GM23338 (cell line): ENCODE measurements at regions not wholly inside any gene's neighbourhood (a gene's known extent, or its start where the extent isn't known, plus 50 kb on each side); places are given as distances from the start of the nearest gene placed in this dataset.

Experiments
- ATAC-seq: fragments of 200-7000 bp; cut with Tn5 transposase; 3 replicates; pipeline ENCODE4 v1.9.1; 2020
- DNase-seq: peaks from one replicate; pipeline ENCODE4 v3.0.0-alpha.2; 2015; ENCODE audit warnings: low spot score
- H2AFZ ChIP-seq: fragments of 200-600 bp; sonication (generic); 2 replicates; pipeline ENCODE4 v1.8.0; 2016; ENCODE audit warnings: antibody characterized with exemption, mild to moderate bottlenecking, moderate library complexity
- H3F3A ChIP-seq: fragments of 200-600 bp; sonication (generic); replicated peaks from 2 replicates; pipeline ENCODE4 v1.8.0; 2017; ENCODE audit warnings: antibody characterized with exemption, mixed run types, low read depth
- H3K27ac ChIP-seq: fragments of 200-600 bp; sonication (generic); 2 replicates; pipeline ENCODE4 v1.6.1; 2016; ENCODE audit warnings: low read depth
- H3K27me3 ChIP-seq: fragments of 200-600 bp; sonication (generic); 2 replicates; pipeline ENCODE4 v1.8.0; 2016; ENCODE audit warnings: mild to moderate bottlenecking, mixed run types, moderate library complexity; ENCODE audit not compliant: insufficient read depth
- H3K36me3 ChIP-seq: fragments of 200-600 bp; sonication (generic); 2 replicates; pipeline ENCODE4 v1.8.0; 2016; ENCODE audit warnings: mild to moderate bottlenecking; ENCODE audit not compliant: insufficient read depth
- H3K4me1 ChIP-seq: fragments of 200-600 bp; sonication (generic); 2 replicates; pipeline ENCODE4 v1.8.0; 2016; ENCODE audit warnings: mild to moderate bottlenecking, moderate library complexity; ENCODE audit not compliant: insufficient read depth
- H3K4me2 ChIP-seq: fragments of 200-600 bp; sonication (generic); 2 replicates; pipeline ENCODE4 v1.7.1; 2017; ENCODE audit warnings: mixed run types
- H3K4me3 ChIP-seq: fragments of 200-600 bp; sonication (generic); 2 replicates; pipeline ENCODE4 v1.6.1; 2016; ENCODE audit warnings: mixed run types
- H3K79me2 ChIP-seq: fragments of 200-600 bp; sonication (generic); replicated peaks from 2 replicates; pipeline ENCODE4 v1.8.0; 2017; ENCODE audit warnings: mild to moderate bottlenecking; ENCODE audit not compliant: insufficient read depth
- H3K9me2 ChIP-seq: fragments of 200-600 bp; sonication (generic); 2 replicates; pipeline ENCODE4 v1.8.0; 2017; ENCODE audit not compliant: insufficient read depth
- H4K20me1 ChIP-seq: fragments of 200-600 bp; sonication (generic); replicated peaks from 2 replicates; pipeline ENCODE4 v1.8.0; 2017; ENCODE audit warnings: mild to moderate bottlenecking; ENCODE audit not compliant: insufficient read depth
- H3K27ac Mint-ChIP-seq: 2 replicates; pipeline ENCODE4 v1.8.0; 2020; ENCODE audit warnings: inconsistent platforms, mild to moderate bottlenecking, moderate library complexity, mixed read lengths
- H3K27me3 Mint-ChIP-seq: 3 replicates; pipeline ENCODE4 v1.8.0; 2022; ENCODE audit warnings: low read depth, mild to moderate bottlenecking, moderate library complexity, mixed read lengths, inconsistent platforms; ENCODE audit not compliant: insufficient read depth, poor library complexity
- H3K36me3 Mint-ChIP-seq: 3 replicates; pipeline ENCODE4 v1.8.0; 2021; ENCODE audit warnings: low read depth, mild to moderate bottlenecking, inconsistent platforms, moderate library complexity, mixed read lengths
- H3K4me1 Mint-ChIP-seq: 3 replicates; pipeline ENCODE4 v1.8.0; 2020; ENCODE audit warnings: mild to moderate bottlenecking, inconsistent platforms, mixed read lengths
- H3K4me3 Mint-ChIP-seq: 3 replicates; pipeline ENCODE4 v1.8.0; 2021; ENCODE audit warnings: moderate library complexity, mild to moderate bottlenecking, inconsistent platforms, mixed read lengths
- H3K9me3 Mint-ChIP-seq: 3 replicates; pipeline ENCODE4 v1.8.0; 2020; ENCODE audit warnings: moderate library complexity, mild to moderate bottlenecking, inconsistent platforms, mixed read lengths
- JUNB ChIP-seq: IDR thresholded peaks from one replicate; pipeline ENCODE4 v1.6.1; 2016; ENCODE audit warnings: antibody characterized with exemption; ENCODE audit not compliant: unreplicated experiment
- NANOG ChIP-seq: IDR thresholded peaks from 2 replicates; pipeline ENCODE4 v1.6.1; 2016; ENCODE audit warnings: antibody characterized with exemption, borderline replicate concordance
- POLR2AphosphoS5 ChIP-seq: IDR thresholded peaks from 2 replicates; pipeline ENCODE4 v1.6.1; 2016; ENCODE audit warnings: antibody characterized with exemption, low read depth
- ZNF114 ChIP-seq: fragments of 250-450 bp; sonication (Bioruptor Pico); IDR thresholded peaks from 2 replicates; pipeline ENCODE4 v1.5.0; 2020; ENCODE audit warnings: mild to moderate bottlenecking, moderate library complexity
- TF ChIP-seq, protein P1 (sequence below): IDR thresholded peaks from one replicate; pipeline ENCODE4 v1.6.1; 2018; ENCODE audit warnings: antibody characterized with exemption; ENCODE audit not compliant: unreplicated experiment
- TF ChIP-seq, protein P2 (sequence below): fragments of 250-450 bp; sonication (Bioruptor Pico); IDR thresholded peaks from 2 replicates; pipeline ENCODE4 v1.5.0; 2020; ENCODE audit warnings: mild to moderate bottlenecking, moderate library complexity
- TF ChIP-seq, protein P3 (sequence below), 2 experiments: fragments of 200-600 bp in 1 of 2; sonication (generic) in 1 of 2; conservative IDR thresholded peaks; 2 replicates each; pipeline versions ENCODE4 v1.5.1 to v1.6.1; 2016 to 2017; ENCODE audit warnings: antibody characterized with exemption in 2 of 2, low read depth in 2 of 2, mild to moderate bottlenecking in 2 of 2, moderate library complexity in 1 of 2

GRCh38 chr5:173730632-173731298, 114.3 kb upstream of the BOD1 start (continued):
- TF ChIP-seq, protein P1, sequence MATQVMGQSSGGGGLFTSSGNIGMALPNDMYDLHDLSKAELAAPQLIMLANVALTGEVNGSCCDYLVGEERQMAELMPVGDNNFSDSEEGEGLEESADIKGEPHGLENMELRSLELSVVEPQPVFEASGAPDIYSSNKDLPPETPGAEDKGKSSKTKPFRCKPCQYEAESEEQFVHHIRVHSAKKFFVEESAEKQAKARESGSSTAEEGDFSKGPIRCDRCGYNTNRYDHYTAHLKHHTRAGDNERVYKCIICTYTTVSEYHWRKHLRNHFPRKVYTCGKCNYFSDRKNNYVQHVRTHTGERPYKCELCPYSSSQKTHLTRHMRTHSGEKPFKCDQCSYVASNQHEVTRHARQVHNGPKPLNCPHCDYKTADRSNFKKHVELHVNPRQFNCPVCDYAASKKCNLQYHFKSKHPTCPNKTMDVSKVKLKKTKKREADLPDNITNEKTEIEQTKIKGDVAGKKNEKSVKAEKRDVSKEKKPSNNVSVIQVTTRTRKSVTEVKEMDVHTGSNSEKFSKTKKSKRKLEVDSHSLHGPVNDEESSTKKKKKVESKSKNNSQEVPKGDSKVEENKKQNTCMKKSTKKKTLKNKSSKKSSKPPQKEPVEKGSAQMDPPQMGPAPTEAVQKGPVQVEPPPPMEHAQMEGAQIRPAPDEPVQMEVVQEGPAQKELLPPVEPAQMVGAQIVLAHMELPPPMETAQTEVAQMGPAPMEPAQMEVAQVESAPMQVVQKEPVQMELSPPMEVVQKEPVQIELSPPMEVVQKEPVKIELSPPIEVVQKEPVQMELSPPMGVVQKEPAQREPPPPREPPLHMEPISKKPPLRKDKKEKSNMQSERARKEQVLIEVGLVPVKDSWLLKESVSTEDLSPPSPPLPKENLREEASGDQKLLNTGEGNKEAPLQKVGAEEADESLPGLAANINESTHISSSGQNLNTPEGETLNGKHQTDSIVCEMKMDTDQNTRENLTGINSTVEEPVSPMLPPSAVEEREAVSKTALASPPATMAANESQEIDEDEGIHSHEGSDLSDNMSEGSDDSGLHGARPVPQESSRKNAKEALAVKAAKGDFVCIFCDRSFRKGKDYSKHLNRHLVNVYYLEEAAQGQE: no peak
- no peak for TF ChIP-seq NANOG
- TF ChIP-seq, protein P2, sequence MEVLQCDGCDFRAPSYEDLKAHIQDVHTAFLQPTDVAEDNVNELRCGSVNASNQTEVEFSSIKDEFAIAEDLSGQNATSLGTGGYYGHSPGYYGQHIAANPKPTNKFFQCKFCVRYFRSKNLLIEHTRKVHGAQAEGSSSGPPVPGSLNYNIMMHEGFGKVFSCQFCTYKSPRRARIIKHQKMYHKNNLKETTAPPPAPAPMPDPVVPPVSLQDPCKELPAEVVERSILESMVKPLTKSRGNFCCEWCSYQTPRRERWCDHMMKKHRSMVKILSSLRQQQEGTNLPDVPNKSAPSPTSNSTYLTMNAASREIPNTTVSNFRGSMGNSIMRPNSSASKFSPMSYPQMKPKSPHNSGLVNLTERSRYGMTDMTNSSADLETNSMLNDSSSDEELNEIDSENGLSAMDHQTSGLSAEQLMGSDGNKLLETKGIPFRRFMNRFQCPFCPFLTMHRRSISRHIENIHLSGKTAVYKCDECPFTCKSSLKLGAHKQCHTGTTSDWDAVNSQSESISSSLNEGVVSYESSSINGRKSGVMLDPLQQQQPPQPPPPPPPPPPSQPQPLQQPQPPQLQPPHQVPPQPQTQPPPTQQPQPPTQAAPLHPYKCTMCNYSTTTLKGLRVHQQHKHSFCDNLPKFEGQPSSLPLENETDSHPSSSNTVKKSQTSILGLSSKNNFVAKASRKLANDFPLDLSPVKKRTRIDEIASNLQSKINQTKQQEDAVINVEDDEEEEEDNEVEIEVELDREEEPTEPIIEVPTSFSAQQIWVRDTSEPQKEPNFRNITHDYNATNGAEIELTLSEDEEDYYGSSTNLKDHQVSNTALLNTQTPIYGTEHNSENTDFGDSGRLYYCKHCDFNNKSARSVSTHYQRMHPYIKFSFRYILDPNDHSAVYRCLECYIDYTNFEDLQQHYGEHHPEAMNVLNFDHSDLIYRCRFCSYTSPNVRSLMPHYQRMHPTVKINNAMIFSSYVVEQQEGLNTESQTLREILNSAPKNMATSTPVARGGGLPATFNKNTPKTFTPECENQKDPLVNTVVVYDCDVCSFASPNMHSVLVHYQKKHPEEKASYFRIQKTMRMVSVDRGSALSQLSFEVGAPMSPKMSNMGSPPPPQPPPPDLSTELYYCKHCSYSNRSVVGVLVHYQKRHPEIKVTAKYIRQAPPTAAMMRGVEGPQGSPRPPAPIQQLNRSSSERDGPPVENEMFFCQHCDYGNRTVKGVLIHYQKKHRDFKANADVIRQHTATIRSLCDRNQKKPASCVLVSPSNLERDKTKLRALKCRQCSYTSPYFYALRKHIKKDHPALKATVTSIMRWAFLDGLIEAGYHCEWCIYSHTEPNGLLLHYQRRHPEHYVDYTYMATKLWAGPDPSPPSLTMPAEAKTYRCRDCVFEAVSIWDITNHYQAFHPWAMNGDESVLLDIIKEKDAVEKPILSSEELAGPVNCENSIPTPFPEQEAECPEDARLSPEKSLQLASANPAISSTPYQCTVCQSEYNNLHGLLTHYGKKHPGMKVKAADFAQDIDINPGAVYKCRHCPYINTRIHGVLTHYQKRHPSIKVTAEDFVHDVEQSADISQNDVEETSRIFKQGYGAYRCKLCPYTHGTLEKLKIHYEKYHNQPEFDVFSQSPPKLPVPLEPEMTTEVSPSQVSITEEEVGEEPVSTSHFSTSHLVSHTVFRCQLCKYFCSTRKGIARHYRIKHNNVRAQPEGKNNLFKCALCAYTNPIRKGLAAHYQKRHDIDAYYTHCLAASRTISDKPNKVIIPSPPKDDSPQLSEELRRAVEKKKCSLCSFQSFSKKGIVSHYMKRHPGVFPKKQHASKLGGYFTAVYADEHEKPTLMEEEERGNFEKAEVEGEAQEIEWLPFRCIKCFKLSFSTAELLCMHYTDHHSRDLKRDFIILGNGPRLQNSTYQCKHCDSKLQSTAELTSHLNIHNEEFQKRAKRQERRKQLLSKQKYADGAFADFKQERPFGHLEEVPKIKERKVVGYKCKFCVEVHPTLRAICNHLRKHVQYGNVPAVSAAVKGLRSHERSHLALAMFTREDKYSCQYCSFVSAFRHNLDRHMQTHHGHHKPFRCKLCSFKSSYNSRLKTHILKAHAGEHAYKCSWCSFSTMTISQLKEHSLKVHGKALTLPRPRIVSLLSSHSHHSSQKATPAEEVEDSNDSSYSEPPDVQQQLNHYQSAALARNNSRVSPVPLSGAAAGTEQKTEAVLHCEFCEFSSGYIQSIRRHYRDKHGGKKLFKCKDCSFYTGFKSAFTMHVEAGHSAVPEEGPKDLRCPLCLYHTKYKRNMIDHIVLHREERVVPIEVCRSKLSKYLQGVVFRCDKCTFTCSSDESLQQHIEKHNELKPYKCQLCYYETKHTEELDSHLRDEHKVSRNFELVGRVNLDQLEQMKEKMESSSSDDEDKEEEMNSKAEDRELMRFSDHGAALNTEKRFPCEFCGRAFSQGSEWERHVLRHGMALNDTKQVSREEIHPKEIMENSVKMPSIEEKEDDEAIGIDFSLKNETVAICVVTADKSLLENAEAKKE (CRISPR knock-in tag): no peak
- no peak for TF ChIP-seq POLR2AphosphoS5

GRCh38 chr5:173733021-173733420, 116.6 kb upstream of the BOD1 start:
- no peak for DNase-seq
- no peaks in the 10 kb centered on the region for H3K36me3 ChIP-seq
- no peak overlapping the region for H2AFZ ChIP-seq
- H3K27ac ChIP-seq: no peak overlapping the region
- H3K4me1 ChIP-seq: peaks cover 5% of the 10 kb centered on the region; the same call in 1 of the 2 replicates
- Mint-ChIP-seq H3K27me3 (peaks cover 15% of the 10 kb centered on the region), H3K4me3 (no peak overlapping the region), H3K36me3 (peaks cover 2% of the 10 kb centered on the region; the same call in 1 of the 3 replicates), H3K4me1 (peaks cover 33% of the 10 kb centered on the region), H3K27ac (no peak overlapping the region), H3K9me3 (no peaks in the 10 kb centered on the region; the same call in 2 of the 3 replicates)
- no peaks in the 10 kb centered on the region for H3K79me2 ChIP-seq
- no peak for ATAC-seq
- H4K20me1 ChIP-seq: no peaks in the 10 kb centered on the region
- no peak for TF ChIP-seq JUNB
- no peak for TF ChIP-seq POLR2AphosphoS5
- no peak for TF ChIP-seq ZNF114 (CRISPR knock-in tag)
- TF ChIP-seq, protein P3, sequence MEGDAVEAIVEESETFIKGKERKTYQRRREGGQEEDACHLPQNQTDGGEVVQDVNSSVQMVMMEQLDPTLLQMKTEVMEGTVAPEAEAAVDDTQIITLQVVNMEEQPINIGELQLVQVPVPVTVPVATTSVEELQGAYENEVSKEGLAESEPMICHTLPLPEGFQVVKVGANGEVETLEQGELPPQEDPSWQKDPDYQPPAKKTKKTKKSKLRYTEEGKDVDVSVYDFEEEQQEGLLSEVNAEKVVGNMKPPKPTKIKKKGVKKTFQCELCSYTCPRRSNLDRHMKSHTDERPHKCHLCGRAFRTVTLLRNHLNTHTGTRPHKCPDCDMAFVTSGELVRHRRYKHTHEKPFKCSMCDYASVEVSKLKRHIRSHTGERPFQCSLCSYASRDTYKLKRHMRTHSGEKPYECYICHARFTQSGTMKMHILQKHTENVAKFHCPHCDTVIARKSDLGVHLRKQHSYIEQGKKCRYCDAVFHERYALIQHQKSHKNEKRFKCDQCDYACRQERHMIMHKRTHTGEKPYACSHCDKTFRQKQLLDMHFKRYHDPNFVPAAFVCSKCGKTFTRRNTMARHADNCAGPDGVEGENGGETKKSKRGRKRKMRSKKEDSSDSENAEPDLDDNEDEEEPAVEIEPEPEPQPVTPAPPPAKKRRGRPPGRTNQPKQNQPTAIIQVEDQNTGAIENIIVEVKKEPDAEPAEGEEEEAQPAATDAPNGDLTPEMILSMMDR (conservative IDR thresholded peaks at IDR 0.05; ENCODE audit: low read depth in 2 of 2): no peak
- H3K4me2 ChIP-seq: no peak overlapping the region
- H3F3A ChIP-seq: no peaks in the 10 kb centered on the region
- no peak overlapping the region for H3K4me3 ChIP-seq
- no peaks in the 10 kb centered on the region for H3K9me2 ChIP-seq
- H3K27me3 ChIP-seq: no peaks in the 10 kb centered on the region
